HG03045 (cell line): ENCODE measurements at regions not wholly inside any gene's neighbourhood (a gene's known extent, or its start where the extent isn't known, plus 50 kb on each side); places are given as distances from the start of the nearest gene placed in this dataset.

ENCODE experiments used
- ATAC-seq: cut with Tn5 transposase; IDR thresholded peaks from one replicate; pipeline ENCODE4 v1.9.1; 2021; ENCODE audit warnings: mild to moderate bottlenecking, moderate library complexity; ENCODE audit not compliant: unreplicated experiment

DNA sequence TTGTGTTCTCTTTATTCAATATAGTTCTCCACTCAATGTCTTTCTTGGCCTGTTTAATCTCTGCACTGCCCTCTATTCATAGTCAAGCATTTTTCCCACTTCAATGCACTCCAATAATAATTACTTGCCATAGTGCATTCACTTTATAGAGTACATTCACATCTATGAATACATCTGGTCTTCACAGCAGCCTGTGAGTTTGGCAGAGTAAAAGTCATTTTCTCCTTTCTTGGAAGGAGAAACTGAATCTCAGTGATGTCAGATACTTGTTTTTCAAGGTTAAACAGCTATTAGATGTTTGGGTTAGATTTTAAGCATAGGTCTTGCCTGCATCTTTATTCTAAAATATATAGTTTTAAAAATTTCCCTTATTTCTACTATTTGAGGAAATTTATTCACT, 373.2 kb downstream of the TRIB2 start:
- no peak for ATAC-seq

- no peak for ATAC-seq
Measured at GRCh38 chr2:13091455-13091854, 374.7 kb downstream of the TRIB2 start.

GRCh38 chr2:13091861-13092378, 375.2 kb downstream of the TRIB2 start:
- no peak for ATAC-seq

GRCh38 chr2:13093416-13093991, 376.8 kb downstream of the TRIB2 start:
- no peak for ATAC-seq

- no peak for ATAC-seq
Measured at GRCh38 chr2:13102397-13103063, 385.8 kb downstream of the TRIB2 start.

GRCh38 chr2:13103151-13103550, 386.4 kb downstream of the TRIB2 start:
- ATAC-seq, result no peak

DNA sequence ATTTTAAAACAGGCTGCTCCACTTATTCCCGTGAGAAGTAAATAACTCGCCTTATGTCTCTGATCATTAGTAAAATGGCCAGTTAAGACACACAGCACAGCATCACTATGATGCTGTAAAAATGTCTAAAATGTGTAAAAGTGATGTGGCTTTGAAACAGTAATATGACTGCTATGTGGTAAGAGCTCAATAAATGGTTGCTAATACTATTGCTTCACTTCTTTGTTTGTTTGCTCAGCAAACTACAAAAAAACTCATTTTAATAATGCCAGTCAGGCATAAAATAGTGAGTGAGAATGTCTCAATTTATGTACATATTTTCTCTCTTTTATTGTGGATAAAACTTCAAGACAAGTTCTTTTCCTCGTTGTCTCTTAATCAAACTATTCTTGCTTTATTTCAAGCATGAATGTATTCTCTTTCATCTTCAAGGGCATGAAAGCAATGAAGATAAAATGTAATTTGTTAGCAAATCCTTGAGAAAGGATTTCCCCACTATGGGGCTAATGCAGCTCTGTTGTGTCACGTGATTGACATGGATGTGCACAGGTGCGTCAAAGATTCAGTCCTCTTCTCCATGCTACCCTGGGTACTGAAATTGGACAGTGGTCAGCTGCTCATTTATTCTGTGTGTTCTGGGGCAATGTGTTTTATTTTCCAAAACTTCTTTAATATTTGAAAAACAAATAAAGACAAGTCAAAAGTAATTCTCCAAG, 387.2 kb downstream of the TRIB2 start:
- no peak for ATAC-seq

DNA sequence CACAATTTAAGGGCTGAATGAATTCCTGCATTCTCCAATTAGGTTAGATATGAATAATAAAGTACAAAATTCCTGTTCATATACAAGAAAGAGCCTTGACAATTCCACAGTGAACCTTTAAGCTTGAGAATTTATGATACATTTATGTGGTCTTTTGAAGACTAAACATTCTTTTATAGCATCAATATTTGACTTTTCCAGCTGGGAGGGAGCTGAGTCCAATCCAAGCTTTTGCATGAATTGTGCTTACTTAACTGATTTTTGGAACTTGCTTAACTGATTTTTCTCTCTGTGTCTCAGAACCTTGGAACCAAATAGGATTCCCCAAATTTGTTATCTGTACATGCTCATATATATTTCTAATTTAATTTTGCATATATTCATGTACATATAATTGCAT, 388.0 kb downstream of the TRIB2 start:
- ATAC-seq, result no peak

DNA sequence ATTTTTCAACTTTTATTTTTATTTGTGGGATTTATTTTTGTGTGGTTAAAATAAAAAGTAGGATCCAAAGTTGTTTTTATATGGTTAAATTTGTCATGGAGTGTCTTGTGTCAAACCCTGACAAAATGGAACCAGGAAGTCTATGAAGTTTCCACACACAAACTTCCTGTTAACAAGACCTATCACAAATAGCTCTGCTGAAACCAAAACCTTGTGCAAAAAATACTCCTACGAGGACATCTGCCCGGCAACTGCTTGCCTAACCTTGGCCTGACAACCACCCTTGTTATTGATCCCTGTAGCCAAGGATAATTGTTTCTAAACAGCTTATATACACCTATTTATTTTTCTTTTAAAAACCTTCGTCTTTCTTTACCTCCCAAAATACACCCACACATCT, 389.6 kb downstream of the TRIB2 start:
- no peak for ATAC-seq

DNA sequence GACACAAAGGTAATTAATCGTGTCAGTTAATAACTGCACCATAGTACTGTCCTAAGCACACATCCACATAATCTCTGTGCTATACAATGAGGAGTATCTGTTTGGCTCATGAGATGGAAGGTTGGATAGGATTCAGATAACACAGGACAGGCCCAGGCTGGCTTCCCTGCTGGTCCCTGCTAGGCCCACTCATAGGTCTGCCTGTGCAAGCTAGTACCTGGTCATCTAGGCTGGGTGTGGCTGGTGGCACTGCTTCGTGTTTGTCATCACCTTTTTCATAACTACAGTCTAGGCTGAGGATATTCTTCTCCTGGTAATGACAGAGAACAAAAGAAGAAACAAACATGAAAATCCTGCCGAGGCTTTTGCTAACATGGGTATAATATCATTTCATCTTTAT, 392.8 kb downstream of the TRIB2 start:
- ATAC-seq, result no peak

- no peak for ATAC-seq
Measured at GRCh38 chr2:13110825-13111224, 394.1 kb downstream of the TRIB2 start.

GRCh38 chr2:13113002-13113401, 396.3 kb downstream of the TRIB2 start:
- no peak for ATAC-seq

- ATAC-seq, result no peak
Measured at GRCh38 chr2:13114391-13114790, 397.7 kb downstream of the TRIB2 start.

- no peak for ATAC-seq
Measured at GRCh38 chr2:13115643-13116042, 398.9 kb downstream of the TRIB2 start.

DNA sequence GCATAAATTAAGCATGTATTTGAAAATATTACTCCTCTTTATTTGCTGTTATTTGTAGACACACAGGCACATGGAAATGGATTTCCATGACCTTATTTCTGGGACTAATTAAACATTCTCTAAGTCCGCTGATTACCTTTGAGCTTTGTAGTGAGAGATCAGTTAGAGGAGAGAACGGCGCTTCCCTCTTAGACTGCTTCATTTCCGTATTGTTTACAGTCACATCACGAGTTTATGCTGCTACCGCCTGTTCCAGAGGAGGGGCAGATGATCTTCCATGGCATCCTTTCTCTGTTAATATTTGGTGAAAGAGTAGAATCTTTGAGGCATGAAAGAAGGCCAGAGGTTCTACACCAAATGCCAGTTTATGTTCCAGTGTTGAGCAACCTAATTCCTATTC, 404.4 kb downstream of the TRIB2 start:
- no peak for ATAC-seq

- no peak for ATAC-seq
Measured at GRCh38 chr2:13128139-13128538, 411.4 kb downstream of the TRIB2 start.

GRCh38 chr2:13135369-13135768, 418.6 kb downstream of the TRIB2 start:
- ATAC-seq, result no peak

DNA sequence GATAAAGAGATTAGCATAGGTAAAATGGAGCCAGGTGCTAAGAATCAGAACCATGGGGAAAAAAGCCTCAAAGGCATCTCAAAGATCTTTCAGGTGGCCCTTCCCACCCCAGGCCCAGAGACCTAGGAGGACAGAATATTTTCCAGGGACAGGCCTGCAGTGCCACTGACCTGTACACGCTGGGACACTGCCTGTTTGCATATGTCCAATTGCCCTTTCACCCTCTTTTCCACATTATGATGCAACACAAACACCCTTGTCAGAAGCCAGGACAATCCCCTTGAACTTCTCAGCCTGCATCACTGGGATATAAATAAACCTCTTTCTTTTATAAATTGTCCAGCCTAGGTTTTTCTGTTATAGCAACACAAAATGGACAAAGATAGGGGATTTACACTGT, 419.1 kb downstream of the TRIB2 start:
- no peak for ATAC-seq

GRCh38 chr2:13137679-13138078, 420.9 kb downstream of the TRIB2 start:
- ATAC-seq, result no peak

GRCh38 chr2:13141315-13141714, 424.6 kb downstream of the TRIB2 start:
- no peak for ATAC-seq

DNA sequence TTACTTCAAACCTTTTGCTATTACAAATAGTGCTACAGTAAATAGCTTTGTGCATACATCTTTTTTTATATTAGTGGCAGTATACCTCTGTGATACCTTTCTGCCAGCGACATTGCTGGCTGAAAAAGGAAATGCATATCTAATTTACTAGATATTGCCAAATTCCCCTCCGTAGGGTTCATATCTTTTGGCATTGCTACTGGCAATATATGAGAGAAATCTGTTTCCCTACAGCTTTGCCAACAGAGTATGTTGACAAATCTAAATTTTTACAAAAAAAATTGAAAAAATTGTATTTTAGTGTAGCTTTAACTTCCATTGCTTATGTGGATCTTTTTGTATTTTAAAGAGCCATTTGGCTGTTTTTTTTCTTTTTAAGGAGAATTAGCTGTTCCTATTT, 426.7 kb downstream of the TRIB2 start:
- ATAC-seq, result no peak

GRCh38 chr2:13156916-13157315, 440.2 kb downstream of the TRIB2 start:
- ATAC-seq, result no peak
